ENCODE measurements at regions not wholly inside any gene's neighbourhood (a gene's known extent, or its start where the extent isn't known, plus 50 kb on each side); places are given as distances from the start of the nearest gene placed in this dataset.

GRCh38 chr6:165864925-165865324, 201.9 kb upstream of the PDE10A start:
- no peak for DNase-seq

DNA sequence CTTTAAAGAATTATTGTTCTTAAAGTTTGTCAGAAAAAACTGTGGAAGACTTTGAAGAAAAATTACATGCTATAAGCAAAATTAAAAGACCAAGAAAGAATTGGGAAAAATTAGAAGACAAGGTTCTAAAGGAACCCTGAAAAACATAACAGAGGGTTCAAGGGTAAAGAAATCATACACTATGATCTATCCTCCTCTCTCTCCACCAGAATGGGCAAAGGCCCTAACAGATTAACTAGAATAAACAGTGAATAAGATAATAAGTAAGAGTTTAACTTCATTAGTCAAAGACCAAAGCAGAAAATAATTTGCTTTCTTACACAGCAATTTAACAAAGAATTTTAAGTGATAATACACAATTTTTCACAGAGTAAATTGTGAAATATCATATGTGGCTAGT, 201.2 kb upstream of the PDE10A start:
- DNase-seq = no peak

GRCh38 chr6:165863801-165864200, 200.8 kb upstream of the PDE10A start:
- no peak for DNase-seq

DNA sequence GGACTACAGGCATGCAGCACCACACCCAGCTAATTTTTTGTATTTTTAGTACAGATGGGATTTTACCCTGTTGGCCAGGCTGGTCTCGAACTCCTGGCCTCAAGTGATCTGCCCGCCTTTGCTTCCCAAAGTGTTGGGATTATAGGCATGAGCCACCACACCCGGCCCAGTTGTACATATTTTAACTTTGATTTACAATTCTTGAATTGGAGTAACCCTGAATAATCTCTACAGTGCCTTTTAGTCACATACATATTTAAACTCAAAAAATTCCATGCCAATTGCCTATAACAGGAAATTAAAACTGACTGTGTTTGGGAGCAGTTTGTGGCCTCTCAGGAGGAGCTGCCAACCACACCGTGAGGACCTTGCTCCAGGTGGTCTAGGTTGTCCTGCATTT, 199.8 kb upstream of the PDE10A start:
- DNase-seq = no peak

- no peak for DNase-seq
Observed at GRCh38 chr6:165861226-165861625, 198.2 kb upstream of the PDE10A start.

GRCh38 chr6:165858586-165858985, 195.5 kb upstream of the PDE10A start:
- no peak for DNase-seq

DNA sequence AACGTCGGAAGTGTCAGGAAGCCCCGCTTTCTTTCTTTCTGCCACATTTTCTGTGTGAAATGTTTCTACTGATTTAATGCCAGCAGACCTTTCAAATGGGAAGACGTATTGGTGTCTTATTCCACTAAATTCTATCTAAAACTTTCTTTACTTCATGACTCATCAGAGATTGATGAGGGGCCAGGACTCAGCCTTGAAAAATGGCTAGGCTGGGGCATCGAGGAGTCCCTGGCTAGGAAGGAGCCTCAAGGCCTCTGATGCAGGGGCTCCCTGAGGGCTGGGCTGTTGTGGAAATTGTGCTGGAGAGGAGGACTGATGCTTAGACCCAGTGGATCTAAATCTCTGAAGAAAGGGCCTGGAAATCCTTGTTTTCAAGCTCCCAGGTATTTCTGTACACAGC, 192.8 kb upstream of the PDE10A start:
- no peak for DNase-seq

GRCh38 chr6:165854863-165855593, 192.0 kb upstream of the PDE10A start:
- DNase-seq = no peak

DNA sequence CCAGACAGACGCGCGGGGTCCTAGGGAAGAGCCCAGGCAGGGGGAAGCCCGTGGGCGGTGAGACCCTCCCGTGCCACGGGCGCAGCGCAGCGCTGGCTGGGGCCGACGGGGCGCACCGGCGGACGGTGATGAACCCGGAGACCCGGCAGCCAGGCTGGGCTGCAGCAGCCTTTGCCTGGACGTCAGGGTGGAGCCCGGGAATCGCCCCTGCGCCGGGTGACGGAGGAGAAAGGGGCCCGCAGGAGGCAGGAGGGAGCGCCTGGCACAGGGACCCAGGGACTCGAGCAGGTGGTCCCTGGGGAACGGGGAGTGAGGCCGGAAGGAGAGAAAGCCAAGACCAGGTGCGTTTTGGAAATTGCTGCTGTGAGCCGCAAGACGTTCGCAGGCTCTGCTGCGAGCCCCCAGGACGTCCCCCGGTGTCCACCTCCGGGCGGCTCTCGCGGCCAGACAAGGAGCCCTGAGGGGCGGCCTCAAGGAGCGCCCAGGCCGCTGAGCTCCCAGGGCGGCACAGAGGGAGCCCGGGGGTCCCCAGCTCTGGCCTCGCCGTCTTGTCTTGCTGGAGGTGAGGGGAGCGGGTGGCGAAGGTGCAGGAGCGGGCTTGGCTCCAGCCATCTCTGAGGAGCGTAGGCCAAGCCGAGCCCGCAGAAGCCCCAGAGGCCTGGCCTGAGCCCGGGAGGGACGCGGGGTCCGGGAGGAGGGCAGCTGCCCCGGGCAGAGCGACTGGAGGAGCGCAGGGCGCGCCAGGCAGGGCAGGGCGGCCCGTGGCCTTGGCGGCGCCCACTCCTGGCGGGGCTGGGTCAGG, 191.2 kb upstream of the PDE10A start:
- no peak for DNase-seq

GRCh38 chr6:165852676-165853075, 189.6 kb upstream of the PDE10A start:
- DNase-seq = no peak

GRCh38 chr6:165850434-165851019, 187.5 kb upstream of the PDE10A start:
- DNase-seq = no peak

DNA sequence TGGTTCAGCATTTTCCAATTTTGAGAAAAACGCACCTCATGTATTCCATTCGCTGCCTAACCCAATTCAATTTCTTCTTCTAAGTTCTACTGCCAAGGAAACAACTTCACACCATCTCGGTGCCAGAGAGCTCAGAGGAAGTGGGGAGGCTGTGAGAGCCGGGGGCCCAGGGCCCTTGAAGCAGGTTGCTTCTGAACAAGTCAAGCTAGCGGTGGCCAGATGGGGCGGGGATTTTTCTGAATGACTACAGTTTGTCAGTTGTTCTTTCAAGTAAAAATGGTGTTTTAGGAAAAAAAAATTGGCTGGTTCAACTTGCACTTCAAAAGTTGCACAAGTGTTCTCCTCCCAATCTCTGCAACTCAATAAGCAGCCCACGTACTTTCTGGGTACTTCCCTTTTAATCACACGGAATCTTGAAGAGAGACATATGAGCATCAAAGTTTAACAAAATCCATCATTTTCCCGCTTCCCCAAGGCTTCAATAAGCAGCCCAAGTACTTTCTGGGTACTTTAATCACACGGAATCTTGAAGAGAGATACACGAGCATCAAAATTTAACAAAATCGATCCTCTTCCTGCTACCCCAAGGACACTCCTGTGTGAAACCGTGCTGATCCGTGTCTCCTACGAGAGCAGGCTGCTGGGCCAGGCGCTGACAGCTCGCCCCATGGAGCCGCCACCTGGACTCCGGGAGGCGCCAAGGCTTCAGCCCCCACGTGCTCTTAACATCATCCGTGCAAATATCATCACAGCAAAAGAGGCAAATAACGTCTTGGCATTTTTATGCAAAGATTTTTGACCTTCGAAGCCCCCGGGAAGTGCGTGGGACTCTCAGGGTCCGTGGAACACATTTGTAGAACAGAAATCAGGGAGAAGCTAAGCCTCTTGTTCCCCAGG, 186.7 kb upstream of the PDE10A start:
- no peak for DNase-seq

DNA sequence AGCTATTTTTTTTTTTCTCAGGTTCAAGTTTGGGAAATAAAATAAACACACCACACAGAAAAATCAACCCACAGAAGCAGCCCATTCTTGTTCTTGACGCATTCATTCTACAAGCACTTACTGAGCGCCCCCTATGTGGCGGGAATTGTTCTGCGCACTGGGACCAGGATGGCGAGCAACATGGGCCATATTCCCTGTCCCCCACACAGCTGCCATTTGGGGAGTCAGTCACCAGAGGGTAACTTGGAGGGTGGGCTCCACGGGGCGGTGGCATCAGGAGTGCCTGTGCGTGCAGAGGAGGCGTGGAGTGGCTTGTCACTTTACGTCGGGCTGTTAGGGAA, 185.0 kb upstream of the PDE10A start:
- DNase-seq = no peak

- no peak for DNase-seq
Observed at GRCh38 chr6:165847407-165848085, 184.5 kb upstream of the PDE10A start.

GRCh38 chr6:165846123-165846966, 183.3 kb upstream of the PDE10A start:
- DNase-seq = no peak

DNA sequence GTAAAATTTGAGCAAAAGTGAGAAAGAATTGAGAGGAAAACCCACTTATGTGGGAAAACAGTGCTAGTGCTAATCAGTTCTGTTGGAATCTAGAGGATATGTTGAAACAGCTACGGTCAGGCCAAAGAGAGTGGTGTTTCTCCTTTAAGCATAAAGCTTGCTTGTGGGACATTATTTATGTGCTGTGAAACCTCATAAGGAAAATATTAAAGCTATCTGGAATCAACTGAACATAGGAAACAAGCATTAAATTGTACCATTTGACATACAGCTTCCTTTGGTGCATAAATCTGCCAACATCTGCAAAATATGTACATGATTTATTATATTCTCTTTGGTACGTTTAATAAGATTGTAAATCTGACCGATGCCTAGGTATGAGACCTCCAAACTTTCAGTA, 182.5 kb upstream of the PDE10A start:
- no peak for DNase-seq

- no peak for DNase-seq
Observed at GRCh38 chr6:165844801-165845364, 181.8 kb upstream of the PDE10A start.

- DNase-seq = no peak
Observed at GRCh38 chr6:165844232-165844631, 181.2 kb upstream of the PDE10A start.

DNA sequence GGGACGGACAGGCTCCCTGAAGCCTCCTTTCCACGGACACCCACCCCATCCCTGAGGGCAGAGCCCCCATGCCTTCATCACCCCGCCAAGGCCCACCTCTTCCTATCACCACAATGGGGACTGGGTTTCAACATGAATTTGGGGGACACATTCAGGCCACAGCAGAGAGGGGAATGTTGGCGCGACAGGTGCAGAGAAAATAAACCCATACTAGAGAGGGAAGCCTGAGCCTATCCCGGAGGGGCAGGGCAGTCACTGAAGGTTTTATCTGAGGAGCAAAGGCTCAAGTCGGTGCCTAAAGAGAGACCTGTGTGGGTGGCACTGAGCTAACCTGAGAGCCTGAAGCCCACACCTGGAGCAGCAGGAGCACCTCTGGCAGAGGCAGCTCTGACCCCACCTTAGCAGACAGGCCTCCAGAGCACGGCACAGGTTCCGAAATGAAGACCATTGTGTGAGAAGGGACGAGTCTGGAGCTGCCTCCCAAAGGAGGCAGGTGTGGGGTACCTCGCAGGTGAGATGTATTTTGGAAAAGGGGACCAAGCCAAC, 180.6 kb upstream of the PDE10A start:
- no peak for DNase-seq

DNA sequence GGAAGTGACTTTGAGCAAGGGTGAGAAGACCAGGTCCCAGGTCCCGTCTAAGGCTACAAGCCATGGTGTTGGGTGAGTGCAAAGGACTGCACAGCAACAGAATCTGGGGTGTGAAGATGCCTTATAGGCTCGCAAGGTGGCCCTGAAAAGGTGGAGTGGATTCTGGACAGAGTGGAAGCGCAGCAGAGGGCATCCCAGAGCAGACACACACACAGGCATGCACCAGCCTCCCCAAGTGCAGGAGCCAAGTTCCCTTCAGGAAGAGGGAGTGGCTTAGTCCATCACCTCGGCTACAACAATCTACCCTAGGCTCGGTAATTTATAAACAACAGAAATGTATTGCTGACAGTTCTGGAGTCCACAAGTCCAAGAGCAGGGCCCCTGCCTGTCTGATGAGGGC, 180.1 kb upstream of the PDE10A start:
- DNase-seq = no peak

Data from NCI-H2107 (cell line).